ENCODE measurements at regions not wholly inside any gene's neighbourhood (a gene's known extent, or its start where the extent isn't known, plus 50 kb on each side); places are given as distances from the start of the nearest gene placed in this dataset.

DNA sequence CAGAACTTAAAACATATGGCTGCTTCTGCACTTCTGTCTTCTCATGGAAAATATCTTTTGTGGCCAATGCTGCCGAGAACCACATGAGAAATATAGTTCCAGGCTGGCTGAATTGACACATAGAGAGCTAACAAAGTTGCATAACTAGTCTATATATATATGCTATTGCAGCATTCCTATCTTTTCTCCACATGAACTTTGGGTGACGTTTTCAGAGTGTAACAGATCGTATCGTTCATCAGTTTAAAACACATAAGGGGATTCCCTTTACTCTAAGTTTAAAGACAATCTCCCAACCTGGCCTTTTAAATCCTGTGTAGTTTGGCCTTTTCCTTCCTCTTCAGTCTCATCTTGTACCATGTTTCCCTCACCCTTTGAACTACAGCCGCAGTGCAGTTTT is 394.2 kb upstream of the CBLB start:
- TF ChIP-seq, protein P1, sequence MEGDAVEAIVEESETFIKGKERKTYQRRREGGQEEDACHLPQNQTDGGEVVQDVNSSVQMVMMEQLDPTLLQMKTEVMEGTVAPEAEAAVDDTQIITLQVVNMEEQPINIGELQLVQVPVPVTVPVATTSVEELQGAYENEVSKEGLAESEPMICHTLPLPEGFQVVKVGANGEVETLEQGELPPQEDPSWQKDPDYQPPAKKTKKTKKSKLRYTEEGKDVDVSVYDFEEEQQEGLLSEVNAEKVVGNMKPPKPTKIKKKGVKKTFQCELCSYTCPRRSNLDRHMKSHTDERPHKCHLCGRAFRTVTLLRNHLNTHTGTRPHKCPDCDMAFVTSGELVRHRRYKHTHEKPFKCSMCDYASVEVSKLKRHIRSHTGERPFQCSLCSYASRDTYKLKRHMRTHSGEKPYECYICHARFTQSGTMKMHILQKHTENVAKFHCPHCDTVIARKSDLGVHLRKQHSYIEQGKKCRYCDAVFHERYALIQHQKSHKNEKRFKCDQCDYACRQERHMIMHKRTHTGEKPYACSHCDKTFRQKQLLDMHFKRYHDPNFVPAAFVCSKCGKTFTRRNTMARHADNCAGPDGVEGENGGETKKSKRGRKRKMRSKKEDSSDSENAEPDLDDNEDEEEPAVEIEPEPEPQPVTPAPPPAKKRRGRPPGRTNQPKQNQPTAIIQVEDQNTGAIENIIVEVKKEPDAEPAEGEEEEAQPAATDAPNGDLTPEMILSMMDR (conservative IDR thresholded peaks at IDR 0.05; ENCODE audit: low read length), result no peak
- no peak for TF ChIP-seq EZH2phosphoT487 (IDR thresholded peaks at IDR 0.05; ENCODE audit: borderline replicate concordance)
